ENCODE measurements at regions not wholly inside any gene's neighbourhood (a gene's known extent, or its start where the extent isn't known, plus 50 kb on each side); places are given as distances from the start of the nearest gene placed in this dataset.
"Not testable (repeated sequence)": the region's sequence is repeated elsewhere in the genome, so short reads cannot be mapped to it uniquely, and the experiment has no call there.

GRCh38 chr3:177361081-177361938, 164.0 kb upstream of the TBL1XR1 start:
- DNase-seq (ENCODE audit: low read depth): no peak
- TF ChIP-seq, protein P1, sequence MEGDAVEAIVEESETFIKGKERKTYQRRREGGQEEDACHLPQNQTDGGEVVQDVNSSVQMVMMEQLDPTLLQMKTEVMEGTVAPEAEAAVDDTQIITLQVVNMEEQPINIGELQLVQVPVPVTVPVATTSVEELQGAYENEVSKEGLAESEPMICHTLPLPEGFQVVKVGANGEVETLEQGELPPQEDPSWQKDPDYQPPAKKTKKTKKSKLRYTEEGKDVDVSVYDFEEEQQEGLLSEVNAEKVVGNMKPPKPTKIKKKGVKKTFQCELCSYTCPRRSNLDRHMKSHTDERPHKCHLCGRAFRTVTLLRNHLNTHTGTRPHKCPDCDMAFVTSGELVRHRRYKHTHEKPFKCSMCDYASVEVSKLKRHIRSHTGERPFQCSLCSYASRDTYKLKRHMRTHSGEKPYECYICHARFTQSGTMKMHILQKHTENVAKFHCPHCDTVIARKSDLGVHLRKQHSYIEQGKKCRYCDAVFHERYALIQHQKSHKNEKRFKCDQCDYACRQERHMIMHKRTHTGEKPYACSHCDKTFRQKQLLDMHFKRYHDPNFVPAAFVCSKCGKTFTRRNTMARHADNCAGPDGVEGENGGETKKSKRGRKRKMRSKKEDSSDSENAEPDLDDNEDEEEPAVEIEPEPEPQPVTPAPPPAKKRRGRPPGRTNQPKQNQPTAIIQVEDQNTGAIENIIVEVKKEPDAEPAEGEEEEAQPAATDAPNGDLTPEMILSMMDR (conservative IDR thresholded peaks at IDR 0.05; ENCODE audit: low read depth, low read length): no peak
- H3K4me3 ChIP-seq (ENCODE audit: low read length): no peak overlapping the region

DNA sequence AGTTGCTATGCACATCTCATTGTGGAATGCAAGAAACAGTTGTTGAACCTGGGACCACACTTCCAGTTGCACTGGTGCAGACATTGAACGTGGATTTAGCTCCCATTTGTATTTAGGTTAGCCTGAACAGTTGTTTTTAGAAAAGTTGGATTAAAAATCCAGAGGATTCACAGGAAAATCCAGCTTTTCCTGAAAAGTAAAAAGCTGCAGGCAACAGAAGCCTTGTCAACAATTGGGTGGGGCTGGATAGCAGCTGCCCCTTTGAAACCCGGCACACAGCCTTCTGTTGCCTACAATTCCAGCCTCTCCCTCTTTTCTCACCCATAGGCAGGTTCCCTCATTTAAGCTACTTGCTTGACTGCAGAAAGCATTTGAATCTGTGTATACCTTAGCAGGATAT, 165.3 kb upstream of the TBL1XR1 start:
- no peak overlapping the region for H3K4me3 ChIP-seq (ENCODE audit: low read length)
- TF ChIP-seq, protein P1 (conservative IDR thresholded peaks at IDR 0.05; ENCODE audit: low read depth, low read length): no peak
- DNase-seq (ENCODE audit: low read depth): no peak

DNA sequence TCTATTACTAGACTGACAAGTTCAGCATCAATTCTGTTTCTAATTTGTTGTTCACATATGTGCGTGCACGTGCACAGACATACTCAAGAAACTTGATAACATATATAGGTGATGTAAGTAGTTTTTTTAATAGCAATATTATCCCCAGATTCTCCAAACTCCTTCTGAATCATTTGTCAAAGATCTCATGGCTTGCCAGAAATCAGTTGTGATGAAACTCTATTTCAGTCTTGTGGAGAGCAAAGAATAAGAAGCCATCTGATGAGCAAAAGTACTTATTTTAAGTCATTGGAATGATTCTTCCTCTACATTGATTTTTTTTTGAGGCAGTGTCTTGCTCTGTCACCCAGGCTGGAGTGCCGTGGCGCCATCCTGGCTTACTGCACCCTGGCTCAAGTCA, 167.0 kb upstream of the TBL1XR1 start:
- TF ChIP-seq, protein P1 (conservative IDR thresholded peaks at IDR 0.05; ENCODE audit: low read depth, low read length): no peak
- no peak for DNase-seq (ENCODE audit: low read depth)
- H3K4me3 ChIP-seq (ENCODE audit: low read length): no peak overlapping the region

- not testable (repeated sequence) for DNase-seq (ENCODE audit: low read depth); H3K4me3 ChIP-seq (ENCODE audit: low read length)
These were observed 168.0 kb upstream of the TBL1XR1 start for GRCh38 chr3:177365294-177365693.

DNA sequence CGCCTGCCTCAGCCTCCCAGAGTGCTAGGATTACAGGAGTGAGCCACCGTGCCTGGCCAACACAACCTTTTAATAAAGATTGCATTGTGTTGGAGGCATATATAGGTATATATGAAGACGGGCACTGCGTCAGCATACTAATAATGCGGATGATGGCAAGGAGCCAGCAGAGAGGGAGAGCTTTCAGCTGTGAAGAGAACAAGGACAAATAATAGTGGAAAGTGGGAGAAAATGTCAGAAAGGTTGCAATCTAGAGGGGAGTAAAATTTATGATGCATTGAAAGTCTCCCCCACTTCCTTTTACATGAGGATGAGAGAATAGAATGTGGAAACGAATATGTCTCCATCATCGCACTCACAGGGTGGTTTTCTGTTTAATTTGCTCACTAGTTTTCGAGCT, 170.5 kb upstream of the TBL1XR1 start:
- no peak for DNase-seq (ENCODE audit: low read depth)
- TF ChIP-seq, protein P1 (conservative IDR thresholded peaks at IDR 0.05; ENCODE audit: low read depth, low read length): no peak
- H3K4me3 ChIP-seq (ENCODE audit: low read length): no peak overlapping the region

GRCh38 chr3:177370246-177370822, 173.1 kb upstream of the TBL1XR1 start:
- no peak overlapping the region for H3K4me3 ChIP-seq (ENCODE audit: low read length)
- TF ChIP-seq, protein P1 (conservative IDR thresholded peaks at IDR 0.05; ENCODE audit: low read depth, low read length): no peak
- DNase-seq (ENCODE audit: low read depth): no peak

- no peak for DNase-seq (ENCODE audit: low read depth)
- no peak overlapping the region for H3K4me3 ChIP-seq (ENCODE audit: low read length)
- TF ChIP-seq, protein P1 (conservative IDR thresholded peaks at IDR 0.05; ENCODE audit: low read depth, low read length): no peak
These were observed 173.9 kb upstream of the TBL1XR1 start for GRCh38 chr3:177371146-177371545.
